H9 (cell line): ENCODE measurements at regions not wholly inside any gene's neighbourhood (a gene's known extent, or its start where the extent isn't known, plus 50 kb on each side); places are given as distances from the start of the nearest gene placed in this dataset.

ENCODE experiments used
- DNase-seq: peaks from one replicate; pipeline ENCODE4 v3.0.0-alpha.2; 2017
- H2AFZ ChIP-seq: one replicate; pipeline ENCODE4 v1.6.1; 2013; ENCODE audit warnings: mild to moderate bottlenecking, low read length, control low read depth, moderate library complexity
- H2AK5ac ChIP-seq: 2 replicates; pipeline ENCODE4 v1.6.1; 2013; ENCODE audit warnings: low read length, control low read depth, mixed read lengths; ENCODE audit not compliant: insufficient read length
- H2BK120ac ChIP-seq: one replicate; pipeline ENCODE4 v1.6.1; 2013; ENCODE audit warnings: low read depth, mild to moderate bottlenecking, low read length, control low read depth, inconsistent platforms; ENCODE audit not compliant: poor library complexity, severe bottlenecking
- H2BK12ac ChIP-seq: 2 replicates; pipeline ENCODE4 v1.6.1; 2013; ENCODE audit warnings: low read length, control low read depth, mixed read lengths, low read depth; ENCODE audit not compliant: insufficient read length
- H2BK15ac ChIP-seq: 2 replicates; pipeline ENCODE4 v1.6.1; 2013; ENCODE audit warnings: low read depth, low read length, control low read depth
- H2BK20ac ChIP-seq: one replicate; pipeline ENCODE4 v1.6.1; 2013; ENCODE audit warnings: low read depth, mild to moderate bottlenecking, low read length, control low read depth, inconsistent platforms; ENCODE audit not compliant: poor library complexity, severe bottlenecking
- H2BK5ac ChIP-seq: 2 replicates; pipeline ENCODE4 v1.6.1; 2013; ENCODE audit warnings: low read length, control low read depth, mixed read lengths; ENCODE audit not compliant: insufficient read length
- H3K14ac ChIP-seq: 2 replicates; pipeline ENCODE4 v1.6.1; 2013; ENCODE audit warnings: low read length, control low read depth; ENCODE audit not compliant: insufficient read depth
- H3K18ac ChIP-seq: 2 replicates; pipeline ENCODE4 v1.6.1; 2013; ENCODE audit warnings: low read depth, mild to moderate bottlenecking, mixed read lengths, low read length, control low read depth; ENCODE audit not compliant: insufficient read length
- H3K23ac ChIP-seq: 2 replicates; pipeline ENCODE4 v1.6.1; 2013; ENCODE audit warnings: low read length, control low read depth, mixed read lengths, low read depth; ENCODE audit not compliant: insufficient read length
- H3K23me2 ChIP-seq: 2 replicates; pipeline ENCODE4 v1.6.1; 2013; ENCODE audit warnings: low read depth, mild to moderate bottlenecking, mixed read lengths, low read length, control low read depth; ENCODE audit not compliant: insufficient read length, poor library complexity, severe bottlenecking
- H3K27ac ChIP-seq: 2 replicates; pipeline ENCODE4 v1.5.1; 2013; ENCODE audit warnings: low read length, control low read depth, mixed read lengths, low read depth; ENCODE audit not compliant: insufficient read length
- H3K27me3 ChIP-seq: 2 replicates; pipeline ENCODE4 v1.6.1; 2013; ENCODE audit warnings: low read length, control low read depth, inconsistent platforms; ENCODE audit not compliant: insufficient read depth
- H3K4ac ChIP-seq: 2 replicates; pipeline ENCODE4 v1.6.1; 2013; ENCODE audit warnings: low read depth, mild to moderate bottlenecking, control low read depth, inconsistent platforms, low read length, moderate library complexity
- H3K4me1 ChIP-seq: 2 replicates; pipeline ENCODE4 v1.6.1; 2013; ENCODE audit warnings: low read length, control low read depth, inconsistent platforms; ENCODE audit not compliant: insufficient read depth
- H3K4me2 ChIP-seq: 2 replicates; pipeline ENCODE4 v1.6.1; 2013; ENCODE audit warnings: low read length, control low read depth, mixed read lengths; ENCODE audit not compliant: insufficient read length, insufficient read depth
- H3K56ac ChIP-seq: 2 replicates; pipeline ENCODE4 v1.6.1; 2013; ENCODE audit warnings: low read depth, mild to moderate bottlenecking, mixed read lengths, low read length, control low read depth; ENCODE audit not compliant: insufficient read length
- H3K79me1 ChIP-seq: 2 replicates; pipeline ENCODE4 v1.6.1; 2013; ENCODE audit warnings: low read depth, mild to moderate bottlenecking, moderate library complexity, low read length, control low read depth, inconsistent platforms; ENCODE audit not compliant: insufficient read depth, poor library complexity, severe bottlenecking
- H3K79me2 ChIP-seq: 2 replicates; pipeline ENCODE4 v1.6.1; 2013; ENCODE audit warnings: low read length, control low read depth, inconsistent platforms; ENCODE audit not compliant: insufficient read depth
- H3K9ac ChIP-seq: 2 replicates; pipeline ENCODE4 v1.6.1; 2013; ENCODE audit warnings: low read length, control low read depth, mixed read lengths; ENCODE audit not compliant: insufficient read length; ENCODE audit errors: extremely low read depth
- H3K9me3 ChIP-seq: one replicate; pipeline ENCODE4 v1.6.1; 2013; ENCODE audit warnings: low read depth, low read length, inconsistent platforms; ENCODE audit not compliant: control insufficient read depth
- H3T11ph ChIP-seq: one replicate; pipeline ENCODE4 v1.6.1; 2013; ENCODE audit warnings: mild to moderate bottlenecking, low read length, control low read depth, inconsistent platforms
- H4K20me1 ChIP-seq: one replicate; pipeline ENCODE4 v1.6.1; 2013; ENCODE audit not compliant: control insufficient read depth, insufficient read length, insufficient read depth
- H4K5ac ChIP-seq: 2 replicates; pipeline ENCODE4 v1.6.1; 2013; ENCODE audit warnings: low read depth, mild to moderate bottlenecking, mixed read lengths, low read length, control low read depth; ENCODE audit not compliant: insufficient read length
- H4K8ac ChIP-seq: replicated peaks from 2 replicates; pipeline ENCODE4 v1.6.1; 2013; ENCODE audit warnings: low read length, control low read depth, mixed read lengths, low read depth; ENCODE audit not compliant: insufficient read length
- H4K91ac ChIP-seq: 2 replicates; pipeline ENCODE4 v1.6.1; 2013; ENCODE audit warnings: low read depth, mild to moderate bottlenecking, moderate library complexity, mixed read lengths, low read length, control low read depth; ENCODE audit not compliant: insufficient read length
- H3K27ac Mint-ChIP-seq, 3 experiments: 2 replicates in 2 of 3; 3 replicates in 1 of 3; pipeline ENCODE4 v1.8.0; 2020 to 2021; ENCODE audit warnings: mixed read lengths in 3 of 3, mild to moderate bottlenecking in 1 of 3, moderate library complexity in 1 of 3
- H3K27me3 Mint-ChIP-seq: 2 replicates; pipeline ENCODE4 v1.8.0; 2021; ENCODE audit warnings: low read depth, mild to moderate bottlenecking, moderate library complexity, mixed read lengths
- H3K36me3 Mint-ChIP-seq, 3 experiments: 2 replicates in 2 of 3; 3 replicates in 1 of 3; pipeline ENCODE4 v1.8.0; 2020 to 2021; ENCODE audit warnings: low read depth in 3 of 3, mixed read lengths in 3 of 3; ENCODE audit not compliant: insufficient read depth in 1 of 3
- H3K4me1 Mint-ChIP-seq, 2 experiments: 2 replicates each; pipeline ENCODE4 v1.8.0; 2020; ENCODE audit warnings: mixed read lengths in 2 of 2
- H3K4me3 Mint-ChIP-seq, 2 experiments: 2 replicates in 1 of 2; 3 replicates in 1 of 2; pipeline ENCODE4 v1.8.0; 2020 to 2021; ENCODE audit warnings: mild to moderate bottlenecking in 2 of 2, mixed read lengths in 2 of 2, moderate library complexity in 1 of 2
- H3K9me3 Mint-ChIP-seq, 2 experiments: 2 replicates in 1 of 2; 3 replicates in 1 of 2; pipeline ENCODE4 v1.8.0; 2020; ENCODE audit warnings: mild to moderate bottlenecking in 2 of 2, mixed read lengths in 2 of 2, moderate library complexity in 1 of 2
- CTCF ChIP-seq: fragments of 200-600 bp; sonication (generic); conservative IDR thresholded peaks from 3 replicates; pipeline ENCODE4 v1.8.0; 2021; ENCODE audit warnings: antibody characterized with exemption, mild to moderate bottlenecking
- WGBS: extraction: QIAGEN DNeasy Blood & Tissue Kit; methylation state at CpG from one replicate; pipeline ENCODE4 v1.1.7; 2013; ENCODE audit warnings: missing lambda C conversion rate, low lambda C conversion rate, mixed read lengths; ENCODE audit not compliant: insufficient read length; ENCODE audit errors: extremely low coverage; 5-methylcytosine and 5-hydroxymethylcytosine counted together

- Histone ChIP-seq H3K14ac (no peak overlapping the region), H4K20me1 (no peaks in the 10 kb centered on the region), H3K23me2 (no peaks in the 10 kb centered on the region), H4K5ac (no peak overlapping the region), H3T11ph (no peak overlapping the region), H3K27me3 (no peaks in the 10 kb centered on the region), H3K9ac (no peak overlapping the region), H3K56ac (no peak overlapping the region), H2AFZ (no peak overlapping the region), H3K79me2 (no peaks in the 10 kb centered on the region), H4K8ac (no peak overlapping the region), H3K23ac (no peak overlapping the region), H3K27ac (no peak overlapping the region), H2BK20ac (no peak overlapping the region), H3K9me3 (no peaks in the 10 kb centered on the region), H2BK15ac (no peak overlapping the region), H3K4me1 (no peaks in the 10 kb centered on the region), H3K79me1 (no peaks in the 10 kb centered on the region), H3K18ac (no peak overlapping the region), H3K4ac (no peak overlapping the region), H2AK5ac (no peak overlapping the region), H3K4me2 (no peak overlapping the region), H2BK5ac (no peak overlapping the region), H2BK120ac (no peak overlapping the region), H2BK12ac (no peak overlapping the region), H4K91ac (no peak overlapping the region)
- no peaks in the 10 kb centered on the region for H3K27me3 Mint-ChIP-seq
- peaks cover 0 to 3% of the 10 kb centered on the region in 2 experiments; a peak in 2 of 5 replicates for H3K9me3 Mint-ChIP-seq
- H3K4me1 Mint-ChIP-seq, result peaks cover 22 to 39% of the 10 kb centered on the region in 2 experiments
- TF ChIP-seq CTCF, result no peak
- WGBS, result no CpG with 5 or more reads among the region's 3 CpGs
- H3K36me3 Mint-ChIP-seq, result peaks cover 0 to 11% (median 9%) of the 10 kb centered on the region in 3 experiments; a peak in 4 of 7 replicates
- no peak overlapping the region for H3K27ac Mint-ChIP-seq
- no peak overlapping the region for H3K4me3 Mint-ChIP-seq
- DNase-seq, result peak; percentile 14
Observed at GRCh38 chr2:236393101-236393500, 128.9 kb upstream of the ASB18 start.
